ENCODE measurements at regions not wholly inside any gene's neighbourhood (a gene's known extent, or its start where the extent isn't known, plus 50 kb on each side); places are given as distances from the start of the nearest gene placed in this dataset.

DNA sequence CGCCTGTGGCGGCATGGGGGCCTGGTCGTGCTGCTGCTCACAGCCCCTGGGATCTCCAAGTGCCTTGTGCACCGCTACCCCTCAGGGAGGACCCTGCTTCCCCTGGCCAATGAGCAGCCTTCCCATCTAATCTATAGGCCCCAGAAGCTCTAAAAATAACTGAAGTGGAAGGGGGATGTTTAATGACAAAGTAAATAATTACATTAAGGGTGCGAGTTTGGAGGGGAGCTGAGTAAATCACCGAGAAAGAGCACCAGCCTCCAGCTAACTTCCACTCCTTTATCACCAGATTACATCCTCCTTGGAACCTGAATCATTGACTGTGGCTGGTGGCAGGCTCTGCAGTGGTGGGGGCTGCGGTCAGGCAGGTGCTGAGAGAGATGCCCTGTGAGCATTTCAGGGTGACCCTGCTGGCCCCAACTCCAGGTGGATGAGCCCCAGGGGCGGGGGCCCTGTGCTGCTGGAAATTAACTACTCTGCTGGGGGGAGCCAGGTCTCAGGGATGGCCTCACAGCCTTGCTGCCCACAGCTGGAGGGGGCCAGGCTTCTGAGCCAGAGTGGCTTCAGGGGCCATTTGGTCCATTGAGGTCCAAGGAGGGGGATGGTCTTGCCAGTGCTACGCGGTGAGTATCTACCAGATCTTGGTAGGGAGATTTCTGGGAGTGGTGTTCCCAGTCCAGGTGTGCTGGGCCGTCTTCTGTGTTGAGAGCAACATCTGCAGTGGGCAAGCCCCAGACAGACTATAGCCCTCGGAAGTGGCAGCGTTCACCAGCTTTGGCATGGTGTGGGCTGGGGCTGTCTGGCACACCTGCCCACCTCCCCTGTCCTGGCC, 74.2 kb downstream of the GLI2 start:
- H4K20me1 ChIP-seq (ENCODE audit: insufficient read depth, poor library complexity, severe bottlenecking) = no peaks in the 10 kb centered on the region
- no peak for TF ChIP-seq EZH2 (IDR thresholded peaks at IDR 0.05; ENCODE audit: borderline replicate concordance)
- TF ChIP-seq, protein P1, sequence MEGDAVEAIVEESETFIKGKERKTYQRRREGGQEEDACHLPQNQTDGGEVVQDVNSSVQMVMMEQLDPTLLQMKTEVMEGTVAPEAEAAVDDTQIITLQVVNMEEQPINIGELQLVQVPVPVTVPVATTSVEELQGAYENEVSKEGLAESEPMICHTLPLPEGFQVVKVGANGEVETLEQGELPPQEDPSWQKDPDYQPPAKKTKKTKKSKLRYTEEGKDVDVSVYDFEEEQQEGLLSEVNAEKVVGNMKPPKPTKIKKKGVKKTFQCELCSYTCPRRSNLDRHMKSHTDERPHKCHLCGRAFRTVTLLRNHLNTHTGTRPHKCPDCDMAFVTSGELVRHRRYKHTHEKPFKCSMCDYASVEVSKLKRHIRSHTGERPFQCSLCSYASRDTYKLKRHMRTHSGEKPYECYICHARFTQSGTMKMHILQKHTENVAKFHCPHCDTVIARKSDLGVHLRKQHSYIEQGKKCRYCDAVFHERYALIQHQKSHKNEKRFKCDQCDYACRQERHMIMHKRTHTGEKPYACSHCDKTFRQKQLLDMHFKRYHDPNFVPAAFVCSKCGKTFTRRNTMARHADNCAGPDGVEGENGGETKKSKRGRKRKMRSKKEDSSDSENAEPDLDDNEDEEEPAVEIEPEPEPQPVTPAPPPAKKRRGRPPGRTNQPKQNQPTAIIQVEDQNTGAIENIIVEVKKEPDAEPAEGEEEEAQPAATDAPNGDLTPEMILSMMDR (IDR thresholded peaks at IDR 0.05; ENCODE audit: poor library complexity) = no peak
- no peak for TF ChIP-seq EZH2phosphoT487 (IDR thresholded peaks at IDR 0.05; ENCODE audit: low read depth, severe bottlenecking, unreplicated experiment)

DNA sequence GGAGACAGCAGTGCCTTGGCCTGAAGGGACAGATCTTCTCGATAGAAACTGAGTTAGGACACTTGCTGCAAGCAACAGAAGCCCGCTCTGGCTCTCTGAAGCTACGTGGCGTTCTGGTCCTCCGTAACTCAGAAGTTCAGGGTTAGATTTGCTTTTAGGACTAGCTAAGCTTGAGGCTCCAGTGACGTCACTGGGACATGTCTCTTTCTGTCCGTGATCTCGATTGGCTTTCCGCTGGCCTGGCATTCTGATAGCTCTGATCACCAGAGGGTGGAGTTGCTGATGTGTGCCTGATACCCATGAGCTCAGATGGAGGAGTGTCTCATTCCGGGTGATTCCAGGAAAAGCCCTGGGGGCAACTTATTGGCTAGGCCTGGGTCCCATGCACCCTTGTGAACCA, 75.0 kb downstream of the GLI2 start:
- Histone ChIP-seq H3K4me2 (no peak overlapping the region), H4K20me1 (ENCODE audit: insufficient read depth, poor library complexity, severe bottlenecking) (no peaks in the 10 kb centered on the region)
- 93% methylated on average over 10 of the region's 10 CpGs for WGBS (ENCODE audit: low lambda C conversion rate, missing lambda C conversion rate)

More for the DNA sequence above, 74.2 kb downstream of the GLI2 start:
- Histone ChIP-seq H2AFZ (no peak overlapping the region), H3K9me3 (ENCODE audit: low read depth) (no peaks in the 10 kb centered on the region), H3K4me2 (no peak overlapping the region), H3K79me2 (no peaks in the 10 kb centered on the region), H3K27ac (no peak overlapping the region), H3K4me1 (ENCODE audit: insufficient read depth) (no peaks in the 10 kb centered on the region), H3K27me3 (no peaks in the 10 kb centered on the region), H3K36me3 (replicated peaks; ENCODE audit: insufficient read depth, low read depth) (no peaks in the 10 kb centered on the region), H3K9me2 (replicated peaks; ENCODE audit: insufficient read depth) (no peaks in the 10 kb centered on the region), H3K4me3 (no peak overlapping the region)
- 65% methylated on average over 13 of the region's 13 CpGs for WGBS (ENCODE audit: low lambda C conversion rate, missing lambda C conversion rate)
- no peak for DNase-seq (ENCODE audit: low spot score)

DNA sequence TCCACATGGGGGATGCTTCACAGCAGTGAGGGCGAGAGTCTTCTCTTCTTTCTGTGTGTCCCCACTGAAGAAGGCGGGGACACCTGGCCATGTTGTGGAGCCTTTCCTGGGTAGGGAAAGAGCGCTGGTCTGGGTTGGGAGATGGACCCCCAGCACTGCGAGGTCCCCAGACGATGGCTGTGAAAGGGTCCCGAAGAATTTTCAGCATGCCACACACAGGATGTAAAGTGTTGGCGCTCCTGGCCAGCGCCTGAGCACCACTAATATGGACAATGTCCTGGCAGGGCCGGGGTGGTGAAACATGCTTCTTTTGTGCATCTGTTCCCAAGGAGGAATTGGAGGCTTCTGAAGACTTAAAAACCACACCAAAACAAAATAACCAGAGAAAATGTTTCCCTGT, 77.2 kb downstream of the GLI2 start:
- Histone ChIP-seq H3K4me2 (no peak overlapping the region), H3K4me3 (no peak overlapping the region), H3K79me2 (no peaks in the 10 kb centered on the region), H3K9me3 (ENCODE audit: low read depth) (no peaks in the 10 kb centered on the region), H3K27ac (no peak overlapping the region), H2AFZ (no peak overlapping the region), H3K4me1 (ENCODE audit: insufficient read depth) (peaks cover under 1% of the 10 kb centered on the region), H4K20me1 (ENCODE audit: insufficient read depth, poor library complexity, severe bottlenecking) (no peaks in the 10 kb centered on the region), H3K36me3 (replicated peaks; ENCODE audit: insufficient read depth, low read depth) (no peaks in the 10 kb centered on the region), H3K27me3 (no peaks in the 10 kb centered on the region), H3K9me2 (replicated peaks; ENCODE audit: insufficient read depth) (no peaks in the 10 kb centered on the region)
- TF ChIP-seq EZH2phosphoT487 (IDR thresholded peaks at IDR 0.05; ENCODE audit: low read depth, severe bottlenecking, unreplicated experiment) (no peak), EZH2 (IDR thresholded peaks at IDR 0.05; ENCODE audit: borderline replicate concordance) (no peak)
- TF ChIP-seq, protein P1 (IDR thresholded peaks at IDR 0.05; ENCODE audit: poor library complexity) = no peak
- 96% methylated on average over 9 of the region's 9 CpGs for WGBS (ENCODE audit: low lambda C conversion rate, missing lambda C conversion rate)
- DNase-seq (ENCODE audit: low spot score) = no peak

More for the DNA sequence above, 75.0 kb downstream of the GLI2 start:
- Histone ChIP-seq H3K79me2 (no peaks in the 10 kb centered on the region), H3K4me1 (ENCODE audit: insufficient read depth) (no peaks in the 10 kb centered on the region), H3K27ac (no peak overlapping the region), H3K36me3 (replicated peaks; ENCODE audit: insufficient read depth, low read depth) (no peaks in the 10 kb centered on the region), H3K9me2 (replicated peaks; ENCODE audit: insufficient read depth) (no peaks in the 10 kb centered on the region), H2AFZ (no peak overlapping the region), H3K9me3 (ENCODE audit: low read depth) (no peaks in the 10 kb centered on the region), H3K4me3 (no peak overlapping the region), H3K27me3 (no peaks in the 10 kb centered on the region)
- no peak for DNase-seq (ENCODE audit: low spot score)
- no peak for TF ChIP-seq EZH2 (IDR thresholded peaks at IDR 0.05; ENCODE audit: borderline replicate concordance)
- TF ChIP-seq EZH2phosphoT487 (IDR thresholded peaks at IDR 0.05; ENCODE audit: low read depth, severe bottlenecking, unreplicated experiment) = no peak
- TF ChIP-seq, protein P1 (IDR thresholded peaks at IDR 0.05; ENCODE audit: poor library complexity) = no peak
